Uterus (tissue), 3 donors: ENCODE measurements at regions not wholly inside any gene's neighbourhood (a gene's known extent, or its start where the extent isn't known, plus 50 kb on each side); places are given as distances from the start of the nearest gene placed in this dataset.

ENCODE experiments used
- DNase-seq, 2 donors: peaks; one replicate each; pipeline ENCODE4 v3.0.0-alpha.2; 2019 to 2020
- H3K27ac ChIP-seq, 2 donors: fragments of 200-600 bp; sonication (generic); 1 replicate in 1 of 2; 2 replicates in 1 of 2; pipeline ENCODE4 v1.5.1; 2016 to 2018
- H3K27me3 ChIP-seq, 2 donors: fragments of 200-600 bp; sonication (generic); one replicate each; pipeline ENCODE4 v1.5.1; 2018 to 2019; ENCODE audit warnings: control low read depth in 1 of 2
- H3K36me3 ChIP-seq, 2 donors: fragments of 200-600 bp; sonication (generic); one replicate each; pipeline ENCODE4 v1.5.1; 2019; ENCODE audit warnings: control low read depth in 1 of 2
- H3K4me1 ChIP-seq, 2 donors: fragments of 200-600 bp; sonication (generic); one replicate each; pipeline ENCODE4 v1.5.1; 2018 to 2019; ENCODE audit warnings: control low read depth in 1 of 2
- H3K4me3 ChIP-seq, 2 donors: fragments of 200-600 bp; sonication (generic); 1 replicate in 1 of 2; 2 replicates in 1 of 2; pipeline ENCODE4 v1.5.1; 2018 to 2019; ENCODE audit warnings: mild to moderate bottlenecking in 1 of 2
- H3K9me3 ChIP-seq, 2 donors: fragments of 200-600 bp; sonication (generic); one replicate each; pipeline ENCODE4 v1.5.1; 2019; ENCODE audit warnings: control low read depth in 1 of 2
- CTCF ChIP-seq, 4 experiments: fragments of 200-600 bp in 2 of 4; fragments of 450-650 bp in 2 of 4; sonication (generic) in 2 of 4; IDR thresholded peaks; one replicate each; pipeline ENCODE4 v1.5.1; 2016 to 2019; ENCODE audit warnings: antibody characterized with exemption in 4 of 4, mild to moderate bottlenecking in 2 of 4, moderate library complexity in 1 of 4
- POLR2A ChIP-seq, 2 donors: fragments of 450-650 bp; IDR thresholded peaks; one replicate each; pipeline ENCODE4 v1.6.1; 2016; ENCODE audit warnings: antibody characterized with exemption in 2 of 2, mild to moderate bottlenecking in 1 of 2, moderate library complexity in 1 of 2
- intact Hi-C: fragments of 100-400 bp; cut with DNase I; formaldehyde crosslinking; loops from one replicate; pipeline ENCODE4 v1.15.1; 2023; ENCODE audit warnings: low total_unique reads
- donor health status: DM: yes; HTN: yes; CAD: no.

- Histone ChIP-seq H3K9me3 (no peaks in the 10 kb centered on the region), H3K4me1 (no peaks in the 10 kb centered on the region), H3K4me3 (no peak overlapping the region), H3K27ac (no peak overlapping the region), H3K36me3 (no peaks in the 10 kb centered on the region), H3K27me3 (no peaks in the 10 kb centered on the region)
- DNase-seq, result no peak
- TF ChIP-seq POLR2A (IDR thresholded peaks at IDR 0.05), result no peak
- no peak for TF ChIP-seq CTCF (IDR thresholded peaks at IDR 0.05)
- intact Hi-C loops, result no loop called here
These were observed 50.8 kb upstream of the SMARCAD1 start for GRCh38 chr4:94156826-94157225.
